GM13977 (cell line): ENCODE measurements at regions not wholly inside any gene's neighbourhood (a gene's known extent, or its start where the extent isn't known, plus 50 kb on each side); places are given as distances from the start of the nearest gene placed in this dataset.

Experiments
- DNase-seq: peaks from one replicate; pipeline ENCODE4 v3.0.0; 2012; ENCODE audit warnings: low spot score
- in situ Hi-C: fragments of 300-500 bp; cut with MboI; formaldehyde crosslinking; loops from one replicate; pipeline ENCODE4 v1.12.0; 2022; ENCODE audit warnings: low sequenced_read_pairs, low pct_unique_long_range_greater_than_20kb, mixed read lengths, inconsistent platforms; ENCODE audit not compliant: unreplicated experiment
- TF ChIP-seq, protein P1 (sequence below): IDR thresholded peaks from 2 replicates; pipeline ENCODE4 v1.5.1; 2012; ENCODE audit warnings: mild to moderate bottlenecking, control low read depth; ENCODE audit not compliant: insufficient read depth; ENCODE audit errors: extremely low read depth, missing control alignments

DNA sequence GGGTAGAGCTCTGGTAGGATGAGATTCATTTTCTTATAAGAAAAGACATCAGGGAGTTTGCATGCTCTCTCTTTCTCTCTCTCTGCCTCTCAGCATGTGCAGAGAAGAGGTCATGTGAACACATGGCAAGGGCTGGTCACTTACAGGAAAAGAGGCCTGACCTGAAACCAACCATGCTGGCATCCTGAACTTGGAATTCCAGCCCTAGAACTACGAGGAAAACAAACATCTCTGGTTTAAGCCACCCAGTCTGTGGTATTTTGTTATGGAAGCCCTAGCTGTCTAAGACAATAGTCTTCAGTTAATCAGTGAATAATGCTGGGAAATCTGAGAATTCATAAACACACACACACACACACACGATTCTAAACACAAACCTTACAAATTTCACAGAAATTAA is 1104.2 kb upstream of the LRRN3 start:
- DNase-seq, result no peak

DNA sequence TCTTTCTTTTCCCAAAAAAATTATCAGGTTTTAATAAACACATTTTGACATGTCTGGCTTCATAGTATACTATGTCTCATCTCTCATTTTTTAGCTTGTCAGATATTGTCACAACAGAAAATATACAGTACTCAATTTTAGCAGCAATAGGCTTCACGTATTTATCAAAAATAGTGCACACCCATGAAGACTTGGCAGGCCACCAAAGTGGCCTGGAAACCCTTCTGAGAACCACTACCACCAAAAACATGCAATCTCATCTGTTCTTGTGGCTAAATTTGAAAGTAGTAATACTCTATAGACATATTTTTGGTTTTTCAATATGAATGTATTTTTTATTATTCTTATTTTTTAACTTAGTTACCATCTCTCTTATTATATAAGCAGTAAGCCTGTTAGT is 1094.5 kb upstream of the LRRN3 start:
- in situ Hi-C loops, result no loop called here
- TF ChIP-seq, protein P1, sequence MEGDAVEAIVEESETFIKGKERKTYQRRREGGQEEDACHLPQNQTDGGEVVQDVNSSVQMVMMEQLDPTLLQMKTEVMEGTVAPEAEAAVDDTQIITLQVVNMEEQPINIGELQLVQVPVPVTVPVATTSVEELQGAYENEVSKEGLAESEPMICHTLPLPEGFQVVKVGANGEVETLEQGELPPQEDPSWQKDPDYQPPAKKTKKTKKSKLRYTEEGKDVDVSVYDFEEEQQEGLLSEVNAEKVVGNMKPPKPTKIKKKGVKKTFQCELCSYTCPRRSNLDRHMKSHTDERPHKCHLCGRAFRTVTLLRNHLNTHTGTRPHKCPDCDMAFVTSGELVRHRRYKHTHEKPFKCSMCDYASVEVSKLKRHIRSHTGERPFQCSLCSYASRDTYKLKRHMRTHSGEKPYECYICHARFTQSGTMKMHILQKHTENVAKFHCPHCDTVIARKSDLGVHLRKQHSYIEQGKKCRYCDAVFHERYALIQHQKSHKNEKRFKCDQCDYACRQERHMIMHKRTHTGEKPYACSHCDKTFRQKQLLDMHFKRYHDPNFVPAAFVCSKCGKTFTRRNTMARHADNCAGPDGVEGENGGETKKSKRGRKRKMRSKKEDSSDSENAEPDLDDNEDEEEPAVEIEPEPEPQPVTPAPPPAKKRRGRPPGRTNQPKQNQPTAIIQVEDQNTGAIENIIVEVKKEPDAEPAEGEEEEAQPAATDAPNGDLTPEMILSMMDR, result no peak
- no peak for DNase-seq

More for the DNA sequence above, 1104.2 kb upstream of the LRRN3 start:
- in situ Hi-C loops, result no loop called here
- TF ChIP-seq, protein P1, result no peak

DNA sequence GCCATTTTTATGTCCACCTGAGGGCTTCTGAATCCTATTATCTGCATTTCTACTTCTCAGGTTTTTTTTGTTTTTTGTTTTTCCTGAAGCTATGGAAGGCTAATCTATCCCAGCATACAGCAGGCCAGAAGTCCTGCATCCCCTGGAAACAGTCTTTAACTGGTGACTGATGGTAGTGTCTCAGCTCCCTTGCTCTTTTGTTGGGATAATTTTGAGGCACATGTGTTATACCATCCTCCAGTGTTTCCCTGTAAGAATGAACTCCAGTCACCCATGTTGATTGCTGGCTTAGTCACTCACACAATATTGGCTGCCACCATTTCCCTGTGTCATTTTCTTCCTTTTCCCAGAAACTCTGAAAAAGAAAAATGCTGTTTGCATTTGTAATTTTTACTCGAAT is 1094.0 kb upstream of the LRRN3 start:
- in situ Hi-C loops, result no loop called here
- TF ChIP-seq, protein P1, result no peak
- no peak for DNase-seq

DNA sequence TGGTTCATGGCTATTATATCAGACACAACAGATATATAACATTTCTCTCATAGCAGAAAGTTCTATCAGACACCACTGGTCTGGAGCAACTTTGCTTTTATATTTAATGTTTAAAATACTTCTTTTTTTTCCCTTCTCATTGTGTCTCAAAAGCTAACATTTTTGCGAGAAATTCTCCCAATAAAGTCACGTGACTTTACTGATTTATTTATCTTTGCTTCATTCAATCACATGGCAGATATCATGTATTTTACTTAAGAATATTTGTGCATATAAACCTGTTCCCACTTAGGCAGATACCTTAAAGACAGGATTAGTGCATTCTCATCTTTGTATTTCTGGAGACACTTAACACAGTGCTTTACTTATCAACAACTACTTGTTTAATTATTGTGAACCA is 1093.1 kb upstream of the LRRN3 start:
- in situ Hi-C loops, result no loop called here
- DNase-seq, result no peak
- TF ChIP-seq, protein P1, result no peak

DNA sequence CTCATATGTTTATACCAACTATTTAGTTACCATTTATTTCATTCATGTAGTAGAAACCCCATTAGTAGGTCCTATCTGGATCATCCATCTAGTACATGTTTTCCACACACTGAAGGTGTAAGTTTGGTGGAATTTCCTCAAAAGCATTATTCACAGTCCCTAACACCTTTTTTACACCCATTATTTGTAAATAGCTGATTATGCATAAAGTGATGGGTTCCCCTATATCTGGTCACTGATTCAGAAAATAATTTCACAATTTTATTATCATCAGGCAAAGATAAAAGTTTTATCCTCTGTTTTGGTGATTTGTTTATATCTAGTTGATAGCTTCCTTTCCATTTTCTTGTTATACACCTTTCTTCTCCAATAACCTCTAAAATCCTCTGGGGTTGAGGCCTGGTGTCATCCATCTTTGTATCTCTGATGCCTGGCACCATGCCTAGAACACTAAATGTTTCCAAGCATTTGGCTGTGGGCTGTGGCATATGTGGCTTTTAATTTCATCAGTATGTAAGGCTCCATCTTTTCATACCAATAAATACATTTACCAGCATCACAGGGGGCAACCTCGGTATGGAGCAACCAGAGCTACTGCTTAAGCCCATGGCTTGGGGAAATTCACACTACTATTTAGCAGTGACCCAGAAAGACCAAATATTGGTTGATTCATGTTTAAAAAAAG is 1089.5 kb upstream of the LRRN3 start:
- DNase-seq, result no peak
- TF ChIP-seq, protein P1, result no peak
- in situ Hi-C loops, result no loop called here

DNA sequence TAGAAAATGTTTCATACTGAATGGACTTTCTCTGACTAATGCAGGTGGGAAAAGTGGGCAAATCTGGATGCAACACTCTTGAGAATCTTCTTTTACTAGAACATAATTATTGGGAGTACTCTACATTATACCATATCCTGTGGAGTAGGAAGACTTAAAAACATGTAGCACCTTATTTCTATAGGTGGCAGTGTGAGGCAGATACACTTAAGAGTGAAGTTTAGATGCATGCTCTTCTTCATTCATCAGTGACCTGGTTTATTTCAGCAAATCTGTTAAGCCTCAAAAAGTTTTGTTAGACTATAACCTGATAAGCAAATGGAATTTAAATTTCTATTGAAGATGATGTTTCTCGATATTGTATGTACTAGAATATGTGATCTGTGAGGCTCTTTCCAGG is 1087.1 kb upstream of the LRRN3 start:
- TF ChIP-seq, protein P1, result no peak
- no peak for DNase-seq
- in situ Hi-C loops, result no loop called here
